A673 (cell line): ENCODE measurements at regions not wholly inside any gene's neighbourhood (a gene's known extent, or its start where the extent isn't known, plus 50 kb on each side); places are given as distances from the start of the nearest gene placed in this dataset.

Experiments
- EZH2 ChIP-seq: fragments of 200-600 bp; sonication (generic); IDR thresholded peaks from 2 replicates; pipeline ENCODE4 v1.6.1; 2017; ENCODE audit warnings: borderline replicate concordance, low read depth, mild to moderate bottlenecking, mixed read lengths, antibody characterized with exemption, low read length; ENCODE audit not compliant: poor library complexity, severe bottlenecking
- TF ChIP-seq, protein P1 (sequence below): fragments of 300-800, 200-600 bp; sonication (generic); conservative IDR thresholded peaks from 2 replicates; pipeline ENCODE4 v1.5.1; 2017; ENCODE audit warnings: low read depth, mild to moderate bottlenecking, antibody characterized with exemption, low read length, moderate library complexity, mixed read lengths

DNA sequence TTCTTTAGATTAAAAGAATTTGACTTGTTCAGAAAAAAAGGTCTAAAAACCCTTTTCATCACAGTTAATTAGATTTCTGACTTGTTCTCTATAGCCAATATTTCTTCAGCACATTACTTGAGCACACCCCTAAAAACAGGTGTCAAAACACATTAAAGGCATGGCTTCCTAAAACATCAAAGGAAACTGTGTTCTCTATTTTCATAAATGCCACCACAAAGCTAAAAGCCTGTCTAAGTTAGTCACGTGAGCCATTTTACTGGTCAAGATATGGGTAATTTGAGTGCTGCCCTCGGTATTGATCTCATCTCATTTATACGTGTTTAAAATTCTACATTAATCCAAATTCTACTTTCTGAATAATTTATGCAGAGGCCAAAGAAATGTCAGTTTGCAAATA, 580.5 kb downstream of the HAO1 start:
- TF ChIP-seq, protein P1, sequence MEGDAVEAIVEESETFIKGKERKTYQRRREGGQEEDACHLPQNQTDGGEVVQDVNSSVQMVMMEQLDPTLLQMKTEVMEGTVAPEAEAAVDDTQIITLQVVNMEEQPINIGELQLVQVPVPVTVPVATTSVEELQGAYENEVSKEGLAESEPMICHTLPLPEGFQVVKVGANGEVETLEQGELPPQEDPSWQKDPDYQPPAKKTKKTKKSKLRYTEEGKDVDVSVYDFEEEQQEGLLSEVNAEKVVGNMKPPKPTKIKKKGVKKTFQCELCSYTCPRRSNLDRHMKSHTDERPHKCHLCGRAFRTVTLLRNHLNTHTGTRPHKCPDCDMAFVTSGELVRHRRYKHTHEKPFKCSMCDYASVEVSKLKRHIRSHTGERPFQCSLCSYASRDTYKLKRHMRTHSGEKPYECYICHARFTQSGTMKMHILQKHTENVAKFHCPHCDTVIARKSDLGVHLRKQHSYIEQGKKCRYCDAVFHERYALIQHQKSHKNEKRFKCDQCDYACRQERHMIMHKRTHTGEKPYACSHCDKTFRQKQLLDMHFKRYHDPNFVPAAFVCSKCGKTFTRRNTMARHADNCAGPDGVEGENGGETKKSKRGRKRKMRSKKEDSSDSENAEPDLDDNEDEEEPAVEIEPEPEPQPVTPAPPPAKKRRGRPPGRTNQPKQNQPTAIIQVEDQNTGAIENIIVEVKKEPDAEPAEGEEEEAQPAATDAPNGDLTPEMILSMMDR = no peak
- TF ChIP-seq EZH2 = no peak
